SKM-1 (cell line): ENCODE measurements at regions not wholly inside any gene's neighbourhood (a gene's known extent, or its start where the extent isn't known, plus 50 kb on each side); places are given as distances from the start of the nearest gene placed in this dataset.
"Not testable (repeated sequence)": the region's sequence is repeated elsewhere in the genome, so short reads cannot be mapped to it uniquely, and the experiment has no call there.

Source experiments
- DNase-seq: peaks from one replicate; lab custom pipeline; 2025; ENCODE audit not compliant: unreplicated experiment; lab: John Stamatoyannopoulos, UW

DNA sequence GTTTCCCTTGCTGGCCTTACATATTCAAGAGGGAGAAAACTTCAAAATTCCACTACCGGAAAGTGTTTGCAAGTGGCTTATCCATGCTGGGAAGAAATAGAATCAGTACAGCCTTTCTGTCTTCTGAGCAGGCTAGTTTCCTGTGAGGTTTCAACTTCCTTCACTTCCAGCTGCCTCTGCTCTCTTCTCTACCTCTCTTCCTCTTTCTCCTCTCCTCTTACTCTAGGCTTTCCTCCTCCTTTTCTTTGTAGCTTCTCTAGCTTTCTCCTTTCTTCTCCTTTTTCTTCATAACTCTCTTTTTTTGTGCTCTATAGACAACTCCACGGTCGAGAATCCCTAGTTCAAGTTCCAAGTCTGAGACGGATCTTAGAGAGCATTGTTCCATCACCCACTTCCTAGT, 421.8 kb downstream of the ETS1 start:
- DNase-seq = peak; percentile 27

DNA sequence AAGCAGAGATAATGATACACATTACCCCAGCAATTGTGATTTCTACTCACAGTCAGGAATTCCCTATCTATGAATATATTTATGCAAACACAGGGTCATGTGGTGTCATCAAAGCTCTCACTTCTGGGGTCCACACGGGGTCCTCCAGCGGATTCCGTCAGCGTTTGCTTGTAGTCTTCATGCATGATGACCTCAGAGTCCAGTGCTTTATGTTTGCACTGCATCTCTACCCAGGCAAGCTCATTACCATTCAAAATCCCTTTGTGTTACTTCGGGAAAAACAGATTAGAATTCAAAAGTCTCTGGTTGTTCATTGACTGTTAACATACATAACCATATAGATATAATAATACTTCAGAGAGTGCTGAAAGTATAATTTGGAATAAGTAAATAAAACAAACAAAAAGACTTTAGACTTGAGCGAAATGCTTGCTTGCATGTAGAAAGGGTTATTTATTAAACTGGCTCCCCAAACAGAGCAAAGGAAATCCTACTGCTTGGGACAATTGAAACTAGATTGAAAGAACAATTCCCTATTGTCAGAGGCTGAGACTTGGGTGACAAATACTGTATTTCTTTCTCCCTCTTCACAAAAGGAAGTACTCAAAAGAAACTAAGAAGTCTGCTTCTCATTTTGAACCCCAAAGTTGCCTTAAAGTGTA, 423.1 kb downstream of the ETS1 start:
- DNase-seq = no peak

DNA sequence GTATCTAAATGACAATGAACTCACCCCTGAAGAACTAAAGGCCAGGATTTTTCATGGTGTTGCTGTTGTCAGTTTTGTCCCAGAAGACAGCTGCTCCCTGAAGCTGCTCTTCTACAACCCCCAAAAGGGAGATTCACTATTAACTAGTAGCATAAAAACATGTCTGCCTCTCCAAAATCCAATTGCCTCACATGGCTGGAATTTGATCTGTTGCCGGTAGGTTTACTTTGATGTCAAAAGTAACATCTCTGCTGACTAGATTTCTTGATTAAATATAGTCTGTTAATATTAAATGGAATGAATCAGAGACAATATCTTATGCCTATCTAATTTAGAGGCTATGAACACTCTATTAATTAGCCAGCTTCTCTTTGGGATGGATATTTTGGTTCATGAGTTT, 425.4 kb downstream of the ETS1 start:
- no peak for DNase-seq

DNA sequence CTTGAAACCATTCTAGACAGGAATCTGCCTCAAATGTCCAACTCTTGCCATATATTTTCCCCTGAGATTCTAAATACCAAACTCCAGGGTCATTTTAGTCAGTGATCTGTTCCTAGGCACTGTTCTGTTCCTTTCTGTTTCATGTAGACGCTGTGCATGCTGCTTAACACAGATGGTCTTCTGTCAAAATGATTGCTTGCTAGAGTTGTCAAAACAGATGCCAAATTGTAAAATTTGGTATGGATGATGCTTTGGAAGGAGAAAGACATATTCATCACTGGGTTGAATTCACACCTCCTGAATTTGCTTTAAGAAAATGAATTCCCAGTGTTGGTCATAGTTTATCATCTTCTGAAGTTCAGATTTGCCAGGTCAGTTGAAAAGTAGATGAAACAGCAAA, 425.9 kb downstream of the ETS1 start:
- DNase-seq = no peak

DNA sequence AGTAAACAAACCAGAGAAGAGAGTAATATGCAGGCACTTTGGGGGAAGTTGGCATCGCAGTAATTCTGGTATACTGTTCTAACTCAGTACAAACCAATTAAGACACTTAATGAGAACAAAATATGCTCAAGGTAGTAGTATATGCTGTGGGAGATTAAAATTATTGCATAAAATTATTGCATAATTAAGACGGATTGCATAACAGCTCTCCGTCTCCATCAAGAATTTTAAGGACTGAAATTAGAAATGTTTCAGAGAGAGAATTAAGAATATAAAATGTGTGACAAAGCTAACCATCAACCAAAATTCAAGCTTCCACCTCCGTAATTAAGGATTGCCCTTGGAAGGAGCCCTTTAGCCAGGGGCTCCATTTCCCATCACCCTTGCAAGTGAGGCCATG, 428.5 kb downstream of the ETS1 start:
- DNase-seq = no peak

DNA sequence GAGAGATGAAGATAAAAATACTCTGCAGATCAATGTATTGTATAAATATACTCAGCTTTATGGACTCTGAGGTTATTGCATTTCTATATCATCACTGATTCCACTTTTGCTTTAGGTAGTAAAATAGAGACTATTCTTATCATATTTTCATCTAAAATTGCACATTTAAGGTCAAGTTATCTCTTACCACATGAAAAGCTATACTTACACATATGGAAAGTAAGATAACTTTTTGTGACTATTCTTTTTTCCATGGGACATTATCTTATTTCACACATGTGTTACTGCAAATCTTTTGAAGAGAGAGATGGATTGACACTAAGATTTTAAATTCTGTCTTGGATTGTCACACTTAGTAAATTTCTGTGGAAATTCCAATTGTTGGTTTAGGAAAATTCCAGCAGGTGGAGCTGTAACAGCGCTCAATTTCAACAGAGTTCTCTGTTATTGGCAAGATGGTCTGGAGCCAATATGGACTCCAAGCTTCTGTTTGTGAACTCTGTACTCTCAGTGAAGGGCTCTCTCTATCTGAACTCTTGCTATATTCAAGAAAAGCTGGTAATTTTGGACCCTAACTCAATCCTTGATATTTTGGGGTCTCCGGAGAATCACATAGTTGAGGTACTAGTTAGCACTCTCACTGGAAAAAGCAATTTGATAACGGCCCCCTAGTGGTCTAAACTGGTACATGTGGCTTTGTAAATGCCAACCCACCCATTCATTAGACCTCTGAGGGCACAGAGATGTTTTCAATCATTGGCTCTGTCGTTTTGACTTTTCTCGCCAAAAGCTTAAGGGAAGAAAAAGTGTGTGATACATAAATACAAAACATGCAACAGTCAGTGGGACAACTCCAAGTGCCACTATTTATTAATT, 429.7 kb downstream of the ETS1 start:
- DNase-seq = peak; percentile 66

DNA sequence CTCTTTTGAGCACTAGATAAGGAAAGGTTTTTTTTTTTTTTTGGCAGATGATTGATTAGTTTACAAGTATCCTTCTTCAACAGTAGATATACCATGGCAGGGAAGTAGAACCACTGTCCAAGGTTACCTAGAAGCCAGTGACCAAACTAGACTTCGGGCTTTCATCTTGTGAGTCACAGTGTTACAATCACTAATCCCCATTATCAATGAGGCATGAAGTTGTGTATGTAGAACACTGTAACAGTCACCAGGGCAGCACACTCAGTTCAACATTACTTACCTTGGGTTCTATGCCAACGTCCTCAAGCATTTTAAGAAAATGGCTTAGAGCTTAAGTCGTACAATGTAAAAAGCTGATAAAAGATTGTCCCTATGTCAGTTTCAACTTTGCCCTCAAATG, 430.9 kb downstream of the ETS1 start:
- DNase-seq = no peak

DNA sequence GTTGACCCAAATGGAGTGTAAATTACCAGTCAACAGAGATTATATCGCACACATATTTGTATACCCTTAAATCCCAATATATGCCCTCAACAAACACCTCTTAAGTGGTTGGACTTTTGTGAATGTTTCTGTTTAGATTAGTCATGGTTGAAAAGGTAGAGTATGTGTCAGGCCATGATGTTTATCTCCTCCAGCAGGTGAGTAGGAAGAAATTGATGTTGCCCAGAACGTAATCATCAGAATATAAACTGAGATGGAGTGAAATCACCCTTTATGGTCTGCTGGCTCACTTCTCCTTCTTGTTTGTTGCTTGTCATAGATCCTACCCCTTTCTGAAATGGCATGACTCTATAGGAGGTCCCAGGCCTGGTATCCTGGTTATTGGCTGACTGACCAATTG, 431.8 kb downstream of the ETS1 start:
- DNase-seq = no peak

DNA sequence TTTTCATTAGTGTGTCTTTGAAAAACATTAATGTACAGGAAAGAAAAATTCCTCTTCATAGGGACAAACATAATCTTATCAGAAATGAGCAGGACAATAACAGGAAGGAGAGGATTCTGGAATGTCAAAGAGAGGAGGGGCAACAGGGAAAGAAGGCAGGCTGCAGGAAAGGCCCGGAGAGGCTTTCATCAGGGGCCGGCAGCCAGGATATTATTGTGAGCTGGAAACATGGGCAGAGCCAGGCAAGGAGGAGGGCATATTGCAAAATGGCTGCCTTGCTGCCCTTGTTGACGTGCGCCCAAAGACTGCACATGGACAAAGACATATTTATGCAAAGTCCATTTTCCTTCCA, 433.7 kb downstream of the ETS1 start:
- no peak for DNase-seq

DNA sequence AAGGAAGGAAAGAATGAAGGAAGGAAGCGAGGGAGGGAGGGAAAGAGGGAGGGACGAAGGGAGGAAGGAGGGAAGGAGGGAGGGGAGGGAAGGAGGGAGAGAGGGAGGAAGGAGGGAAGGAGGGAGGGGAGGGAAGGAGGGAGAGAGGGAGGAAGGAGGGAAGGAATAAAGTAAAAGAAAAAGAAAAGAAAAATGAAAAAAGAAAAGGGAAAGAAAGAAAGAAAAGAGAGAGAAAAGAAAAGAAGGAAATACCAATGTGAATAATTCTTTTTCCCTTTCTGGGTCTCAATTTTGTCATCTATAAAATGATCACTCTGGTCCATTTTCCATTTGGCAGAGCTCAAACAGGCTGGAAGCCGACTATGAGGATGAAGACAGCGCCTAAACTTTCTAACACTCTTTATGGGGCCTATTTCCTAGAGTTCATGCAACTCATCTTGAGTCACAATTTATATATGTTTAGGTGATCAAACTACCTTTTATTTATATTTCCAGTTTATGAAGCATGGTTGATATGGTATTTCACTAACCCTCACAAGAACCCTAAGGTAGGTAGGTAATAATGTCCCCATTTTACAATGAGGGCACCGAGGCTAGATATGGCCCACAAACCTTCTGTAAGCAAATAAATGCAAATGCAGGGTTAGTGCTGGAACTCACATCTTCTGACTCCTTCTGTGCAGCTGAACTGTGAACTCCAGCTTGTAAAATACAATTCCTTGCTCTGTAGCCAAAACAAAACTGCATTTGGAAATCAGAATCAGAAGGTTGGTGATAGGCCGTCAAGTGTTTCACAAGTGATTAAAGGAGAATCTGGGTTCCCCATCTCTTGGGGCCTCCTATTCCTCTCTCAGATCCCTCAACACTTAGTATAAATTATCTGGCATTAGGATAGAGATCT, 434.3 kb downstream of the ETS1 start:
- no peak for DNase-seq

DNA sequence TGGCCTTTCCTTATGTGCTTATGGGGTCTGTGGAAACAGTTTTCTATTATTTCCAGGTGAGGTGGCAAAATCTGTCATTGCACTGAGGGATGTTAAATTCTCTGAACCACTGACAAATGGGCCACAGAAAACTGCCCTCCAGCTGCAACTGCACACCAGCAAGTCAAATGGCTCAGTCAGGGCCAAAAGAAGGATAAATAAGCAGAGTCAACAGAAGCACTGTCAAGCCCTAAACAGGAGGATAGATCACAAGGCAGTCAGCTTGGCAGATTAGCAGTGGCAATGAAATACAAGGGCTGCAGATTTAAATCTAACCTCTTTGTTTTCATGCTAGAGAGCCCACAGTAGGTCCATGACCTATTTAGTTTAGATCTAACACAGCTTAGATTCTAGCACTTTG, 435.6 kb downstream of the ETS1 start:
- no peak for DNase-seq

DNA sequence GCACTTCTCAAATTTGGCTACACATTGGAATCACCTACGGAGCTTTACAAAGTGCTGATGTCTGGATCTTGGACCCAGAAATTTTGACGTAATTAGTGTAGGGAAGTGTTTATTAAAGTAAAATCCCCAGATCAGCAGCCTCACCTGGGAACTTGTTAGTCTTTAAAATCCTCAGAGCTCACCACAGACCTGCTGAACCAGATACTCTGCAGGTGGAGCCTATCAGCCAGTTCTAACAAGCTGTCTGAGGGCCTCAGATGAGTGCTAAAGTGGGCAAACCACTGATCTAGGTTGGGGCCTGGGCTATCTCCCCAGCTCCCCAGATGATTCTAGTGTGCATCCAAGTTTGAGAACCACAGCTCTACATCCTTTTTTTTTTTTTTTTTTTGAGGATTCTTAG, 436.0 kb downstream of the ETS1 start:
- no peak for DNase-seq

DNA sequence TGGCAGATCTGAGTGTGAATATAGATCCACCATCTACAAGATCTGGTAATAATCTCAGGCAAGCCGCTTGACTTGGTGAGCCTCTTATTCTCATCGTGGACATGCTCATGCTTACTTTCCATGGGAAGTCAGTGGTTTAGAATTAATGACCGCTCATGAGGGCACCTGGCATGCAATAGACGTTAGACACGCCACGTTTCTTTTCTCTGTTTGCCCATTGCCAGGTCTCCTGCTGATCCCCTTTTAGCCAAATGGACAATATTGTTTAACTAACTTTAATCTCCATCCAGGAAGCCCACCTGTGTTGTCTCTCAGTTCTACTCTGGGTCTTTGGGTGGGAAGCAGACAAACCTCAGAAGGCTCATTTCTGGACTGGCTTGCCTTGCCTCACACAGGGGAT, 439.1 kb downstream of the ETS1 start:
- DNase-seq = no peak

DNA sequence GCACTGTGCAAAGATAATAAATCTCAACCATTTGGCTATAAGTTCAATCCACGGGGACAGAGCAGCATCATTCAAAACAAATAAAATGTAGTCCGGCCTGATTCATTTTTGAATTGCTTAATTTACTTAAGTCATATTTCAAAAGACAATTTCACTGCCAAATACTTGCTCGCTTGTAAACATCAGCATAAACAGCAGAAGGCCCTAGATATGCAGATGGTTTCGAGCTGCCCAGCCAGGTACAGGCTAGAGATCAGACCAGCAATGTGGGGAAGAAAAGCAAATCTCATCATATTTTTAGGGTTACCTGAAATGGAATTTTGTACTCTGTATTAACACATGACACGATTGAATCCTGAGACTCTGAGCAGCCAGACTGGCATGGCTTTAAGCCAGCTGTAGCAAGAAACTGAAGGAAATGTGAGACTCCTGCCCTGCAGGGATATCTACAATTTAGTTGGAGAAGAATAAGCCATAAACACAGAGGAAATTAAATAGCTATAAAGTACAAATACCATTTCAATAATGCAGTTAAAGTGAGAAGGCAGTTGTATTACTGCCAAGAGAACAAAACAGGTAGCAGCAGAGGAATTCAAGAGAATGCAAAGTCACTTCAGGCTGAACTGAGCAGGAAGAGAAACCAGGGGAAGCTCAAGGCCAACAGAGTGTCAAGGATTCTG, 440.3 kb downstream of the ETS1 start:
- DNase-seq = no peak

DNA sequence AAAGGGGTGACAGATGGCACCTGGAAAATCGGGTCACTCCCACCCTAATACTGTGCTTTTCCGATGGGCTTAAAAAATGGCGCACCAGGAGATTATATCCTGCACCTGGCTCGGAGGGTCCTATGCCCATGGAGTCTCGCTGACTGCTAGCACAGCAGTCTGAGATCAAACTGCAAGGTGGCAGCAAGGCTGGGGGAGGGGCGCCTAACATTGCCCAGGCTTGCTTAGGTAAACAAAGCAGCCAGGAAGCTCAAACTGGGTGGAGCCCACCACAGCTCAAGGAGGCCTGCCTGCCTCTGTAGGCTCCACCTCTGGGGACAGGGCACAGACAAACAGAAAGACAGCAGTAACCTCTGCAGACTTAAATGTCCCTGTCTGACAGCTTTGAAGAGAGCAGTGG, 447.1 kb downstream of the ETS1 start:
- not testable (repeated sequence) for DNase-seq

DNA sequence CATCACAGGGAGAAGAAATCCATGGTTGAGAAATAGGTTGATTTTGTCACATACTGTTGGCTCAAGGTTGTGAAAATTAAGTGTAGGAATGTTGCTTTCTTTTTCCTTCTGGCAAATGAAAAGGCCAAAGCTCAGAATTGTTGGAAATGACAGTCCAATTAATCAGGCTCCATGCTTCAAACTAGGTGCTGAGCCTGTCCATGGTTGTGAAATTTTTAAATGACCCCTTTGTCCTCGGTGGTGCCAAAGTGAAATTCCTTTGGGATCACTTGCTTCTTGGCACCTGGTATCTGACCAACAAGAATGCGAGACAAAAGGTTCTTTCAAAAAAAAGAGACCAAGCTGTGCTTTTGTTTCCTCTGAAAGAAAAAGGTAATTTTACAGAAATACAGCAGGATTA, 451.9 kb downstream of the ETS1 start:
- no peak for DNase-seq

DNA sequence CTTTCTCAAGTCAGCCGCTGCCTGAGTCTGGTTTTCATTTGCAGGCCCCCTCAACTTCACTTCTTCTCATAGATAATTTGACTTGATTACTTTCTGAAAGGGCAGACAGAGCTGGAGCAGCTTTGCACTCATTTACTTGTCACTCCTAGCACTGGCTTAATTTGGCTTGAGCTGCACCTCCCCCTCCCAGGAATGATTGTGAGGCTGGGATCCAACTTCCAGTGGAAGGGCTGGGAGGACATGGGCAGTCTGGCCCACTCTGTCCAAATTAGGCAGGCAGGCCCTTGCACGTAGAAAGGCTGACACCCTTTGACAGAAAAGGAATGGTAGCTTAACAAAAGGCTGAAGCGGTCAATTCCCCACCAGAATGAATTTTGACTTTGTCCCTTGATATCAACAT, 453.9 kb downstream of the ETS1 start:
- no peak for DNase-seq

DNA sequence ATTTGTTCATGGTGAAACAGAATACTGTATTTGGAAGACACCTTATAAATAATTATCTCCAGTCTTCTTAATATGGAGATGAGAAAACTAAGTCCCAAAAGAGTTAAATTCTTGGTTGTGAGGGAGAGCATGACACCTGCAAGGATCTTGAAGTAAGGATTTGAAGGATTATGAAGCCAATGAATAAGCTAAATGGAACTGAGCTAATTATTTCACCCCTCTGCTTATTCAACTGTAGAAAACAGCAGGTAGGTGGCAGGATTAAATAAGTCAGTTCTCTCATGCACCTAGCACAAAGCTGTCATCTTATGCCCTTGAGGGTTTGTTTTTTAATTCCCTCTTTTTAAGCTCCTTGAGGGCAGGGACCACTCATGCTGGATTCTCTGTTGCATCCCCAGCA, 457.3 kb downstream of the ETS1 start:
- no peak for DNase-seq

DNA sequence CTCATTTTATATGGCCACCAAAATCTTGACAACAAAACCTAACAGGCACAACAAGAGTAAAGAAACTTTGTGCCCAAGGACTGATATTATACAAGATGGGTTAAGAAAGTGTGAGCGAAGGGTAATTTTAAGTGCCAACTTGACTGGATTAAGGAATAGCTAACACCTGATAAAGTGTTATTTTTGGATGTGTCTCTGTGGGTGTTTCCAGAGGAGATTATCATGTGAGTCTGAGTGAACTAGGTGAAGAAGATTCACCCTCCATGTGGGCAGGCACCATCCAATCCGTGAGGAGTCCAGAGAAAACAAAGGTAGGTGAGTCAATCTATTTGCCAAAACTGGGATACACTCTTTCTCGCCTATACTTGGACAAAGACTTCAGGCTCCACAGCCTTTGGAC, 461.6 kb downstream of the ETS1 start:
- no peak for DNase-seq

DNA sequence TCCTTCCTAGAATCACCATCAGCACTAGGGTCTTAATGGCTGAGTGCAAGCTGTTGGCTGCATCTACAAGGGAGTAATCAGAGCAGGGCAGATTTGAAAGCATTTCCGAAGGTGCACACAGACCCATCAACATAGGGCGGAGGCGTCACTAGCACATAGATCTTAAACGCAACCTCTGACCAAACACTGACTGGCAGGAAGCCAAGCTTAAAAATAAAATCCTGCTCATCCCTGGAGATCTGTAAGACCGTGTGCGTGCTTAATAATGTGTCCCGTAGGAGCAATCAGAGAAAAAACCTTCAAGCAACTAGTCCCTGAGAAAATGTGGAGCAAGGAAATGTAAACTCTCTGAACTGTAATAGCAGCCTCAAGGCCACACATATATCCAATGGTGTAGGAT, 470.5 kb downstream of the ETS1 start:
- no peak for DNase-seq

DNA sequence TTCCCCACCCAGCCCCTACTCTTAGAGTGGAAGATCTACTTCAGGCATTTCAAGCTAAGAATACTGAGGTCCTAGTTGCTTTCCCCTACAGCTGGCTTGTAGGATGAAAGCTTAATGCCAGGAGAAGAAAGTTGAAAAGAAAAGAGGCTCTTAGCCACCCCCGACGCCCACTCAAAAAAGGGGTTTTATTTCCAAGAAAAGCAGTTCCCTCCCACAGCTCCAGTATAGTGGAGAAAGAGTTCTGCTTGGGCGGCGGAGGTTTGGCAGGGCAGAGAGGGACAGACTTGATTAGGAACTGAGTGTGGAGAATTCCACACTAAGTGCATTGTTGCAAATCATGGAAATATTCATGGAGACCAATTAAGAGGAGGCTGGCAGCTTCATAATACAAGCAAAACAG, 470.9 kb downstream of the ETS1 start:
- no peak for DNase-seq
